Gastrocnemius medialis (tissue), 4 donors: ENCODE measurements at regions not wholly inside any gene's neighbourhood (a gene's known extent, or its start where the extent isn't known, plus 50 kb on each side); places are given as distances from the start of the nearest gene placed in this dataset.

Experiments used
- ATAC-seq, 2 donors: fragments of 150-250 bp; one replicate each; pipeline ENCODE4 v1.9.1; 2016
- DNase-seq, 2 donors: peaks; one replicate each; pipeline ENCODE4 v3.0.0-alpha.2; 2019
- H3K27ac ChIP-seq, 4 donors: fragments of 200-600 bp; sonication (generic); 1 replicate in 1 of 4; 2 replicates in 3 of 4; pipeline ENCODE4 v1.5.1; 2016 to 2018; ENCODE audit warnings: mild to moderate bottlenecking in 2 of 4, moderate library complexity in 1 of 4
- H3K27me3 ChIP-seq, 3 donors: fragments of 200-600 bp; sonication (generic) in 2 of 3; 1 replicate in 1 of 3; 2 replicates in 2 of 3; pipeline versions ENCODE4 v1.5.1 to v1.6.0; 2016 to 2019; ENCODE audit warnings: mild to moderate bottlenecking in 1 of 3, moderate library complexity in 1 of 3
- H3K36me3 ChIP-seq, 2 donors: fragments of 200-600 bp; sonication (generic) in 1 of 2; one replicate each; pipeline ENCODE4 v1.5.1; 2017 to 2018
- H3K4me1 ChIP-seq, 2 donors: fragments of 200-600 bp; sonication (generic) in 1 of 2; one replicate each; pipeline ENCODE4 v1.5.1; 2016 to 2017; ENCODE audit warnings: mild to moderate bottlenecking in 2 of 2
- H3K4me3 ChIP-seq, 4 donors: fragments of 200-600 bp; sonication (generic) in 3 of 4; 1 replicate in 1 of 4; 2 replicates in 3 of 4; pipeline ENCODE4 v1.5.1; 2016 to 2019; ENCODE audit warnings: mild to moderate bottlenecking in 2 of 4
- H3K9me3 ChIP-seq, 3 donors: fragments of 200-600 bp; sonication (generic) in 2 of 3; 1 replicate in 1 of 3; 2 replicates in 2 of 3; pipeline ENCODE4 v1.5.1; 2016 to 2019
- POLR2A ChIP-seq, 2 donors: fragments of 450-650 bp; IDR thresholded peaks; one replicate each; pipeline ENCODE4 v1.6.1; 2017; ENCODE audit warnings: antibody characterized with exemption in 2 of 2, mild to moderate bottlenecking in 2 of 2, moderate library complexity in 2 of 2
- in situ Hi-C, 4 donors: fragments of 200-750 bp; cut with MboI; loops; one replicate each; pipeline versions ENCODE4 v1.15.0 to v1.8.0; 2017; ENCODE audit warnings: low sequenced_read_pairs in 4 of 4
- intact Hi-C: fragments of 100-400 bp; cut with DNase I; formaldehyde crosslinking; loops from one replicate; pipeline ENCODE4 v1.15.1; 2023; ENCODE audit warnings: low total_unique reads
- TF ChIP-seq, protein P1 (sequence below), 5 experiments: fragments of 450-650 bp in 3 of 5; fragments of 200-600 bp in 2 of 5; sonication (generic) in 2 of 5; IDR thresholded peaks in 4 of 5; conservative IDR thresholded peaks in 1 of 5; 1 replicate in 4 of 5; 2 replicates in 1 of 5; pipeline ENCODE4 v1.5.1; 2016 to 2019; ENCODE audit warnings: antibody characterized with exemption in 5 of 5, mild to moderate bottlenecking in 3 of 5, moderate library complexity in 3 of 5

DNA sequence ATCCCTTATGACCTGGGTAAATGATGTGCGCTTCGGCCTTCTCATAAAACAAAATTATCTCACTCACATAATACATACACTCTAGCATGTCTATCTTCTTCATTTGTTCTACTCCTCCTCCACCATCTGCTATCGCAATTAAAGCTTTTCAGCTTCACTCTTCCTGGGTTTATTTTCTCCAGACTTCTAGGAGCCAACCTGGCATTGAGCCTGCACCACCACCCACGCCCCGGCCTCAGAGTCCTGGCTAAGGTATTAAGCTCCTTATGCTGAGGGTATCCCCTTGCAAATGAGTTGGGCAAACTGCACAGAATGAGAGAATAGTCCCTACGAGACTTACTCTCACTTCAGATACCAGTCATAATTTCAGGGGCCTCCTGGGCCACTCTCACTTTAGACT is 236.1 kb upstream of the CDH12 start:
- Histone ChIP-seq H3K4me3 (no peak overlapping the region), H3K36me3 (no peaks in the 10 kb centered on the region), H3K9me3 (no peaks in the 10 kb centered on the region), H3K27me3 (no peaks in the 10 kb centered on the region), H3K27ac (no peak overlapping the region), H3K4me1 (no peaks in the 10 kb centered on the region)
- in situ Hi-C loops (no loop called here), intact Hi-C loops (no loop called here)
- TF ChIP-seq, protein P1, sequence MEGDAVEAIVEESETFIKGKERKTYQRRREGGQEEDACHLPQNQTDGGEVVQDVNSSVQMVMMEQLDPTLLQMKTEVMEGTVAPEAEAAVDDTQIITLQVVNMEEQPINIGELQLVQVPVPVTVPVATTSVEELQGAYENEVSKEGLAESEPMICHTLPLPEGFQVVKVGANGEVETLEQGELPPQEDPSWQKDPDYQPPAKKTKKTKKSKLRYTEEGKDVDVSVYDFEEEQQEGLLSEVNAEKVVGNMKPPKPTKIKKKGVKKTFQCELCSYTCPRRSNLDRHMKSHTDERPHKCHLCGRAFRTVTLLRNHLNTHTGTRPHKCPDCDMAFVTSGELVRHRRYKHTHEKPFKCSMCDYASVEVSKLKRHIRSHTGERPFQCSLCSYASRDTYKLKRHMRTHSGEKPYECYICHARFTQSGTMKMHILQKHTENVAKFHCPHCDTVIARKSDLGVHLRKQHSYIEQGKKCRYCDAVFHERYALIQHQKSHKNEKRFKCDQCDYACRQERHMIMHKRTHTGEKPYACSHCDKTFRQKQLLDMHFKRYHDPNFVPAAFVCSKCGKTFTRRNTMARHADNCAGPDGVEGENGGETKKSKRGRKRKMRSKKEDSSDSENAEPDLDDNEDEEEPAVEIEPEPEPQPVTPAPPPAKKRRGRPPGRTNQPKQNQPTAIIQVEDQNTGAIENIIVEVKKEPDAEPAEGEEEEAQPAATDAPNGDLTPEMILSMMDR (IDR thresholded peaks at IDR 0.05 in 4 of 5, conservative IDR thresholded peaks at IDR 0.05 in 1 of 5): no peak
- ATAC-seq: no peak
- DNase-seq: no peak

DNA sequence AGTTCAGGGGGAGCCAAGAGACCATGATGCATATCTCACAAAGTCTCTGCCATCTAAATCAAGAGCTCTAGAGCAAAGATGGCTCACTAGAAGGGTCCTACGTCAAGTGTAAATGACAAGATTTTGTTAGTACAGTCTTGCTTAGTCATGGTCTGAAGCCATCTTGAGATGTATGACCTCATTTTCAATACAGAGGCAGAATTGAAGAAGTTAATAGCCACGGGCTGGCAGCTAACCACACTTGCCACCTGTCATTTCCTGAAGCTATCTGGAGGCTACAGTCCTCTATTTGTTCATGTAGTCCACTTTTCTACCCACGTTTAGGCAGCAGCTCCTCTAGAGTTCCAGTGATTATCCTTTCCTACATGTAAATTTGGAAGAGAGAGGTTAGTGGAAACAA is 231.7 kb upstream of the CDH12 start:
- no peaks in the 10 kb centered on the region for H3K4me1 ChIP-seq
- H3K9me3 ChIP-seq: no peaks in the 10 kb centered on the region
- TF ChIP-seq, protein P1 (IDR thresholded peaks at IDR 0.05 in 4 of 5, conservative IDR thresholded peaks at IDR 0.05 in 1 of 5): no peak
- TF ChIP-seq POLR2A (IDR thresholded peaks at IDR 0.05): no peak
- DNase-seq: no peak
- in situ Hi-C loops: no loop called here
- ATAC-seq: no peak
- no peaks in the 10 kb centered on the region for H3K27me3 ChIP-seq
- no peak overlapping the region for H3K27ac ChIP-seq
- intact Hi-C loops: no loop called here
- H3K4me3 ChIP-seq: no peak overlapping the region
- H3K36me3 ChIP-seq: no peaks in the 10 kb centered on the region

DNA sequence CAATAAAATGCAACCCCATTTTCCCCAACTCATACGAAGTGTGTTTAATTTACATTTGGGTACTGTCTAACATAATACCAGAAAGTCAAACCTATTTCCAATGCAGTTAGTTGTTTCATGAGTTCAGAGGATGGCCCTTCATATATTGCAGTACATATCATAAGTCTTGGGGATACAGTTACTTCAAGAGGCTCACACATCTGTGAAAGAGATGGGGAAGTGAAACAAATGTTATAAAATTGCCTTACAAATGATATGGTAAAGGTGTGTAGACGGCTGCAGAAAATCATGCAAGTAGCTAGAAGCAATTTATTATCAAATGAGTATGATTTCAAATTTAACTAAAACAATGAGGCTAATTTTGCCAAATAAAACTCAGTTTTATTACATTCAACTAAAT is 219.0 kb upstream of the CDH12 start:
- in situ Hi-C loops (no loop called here), intact Hi-C loops (no loop called here)
- H3K9me3 ChIP-seq: no peaks in the 10 kb centered on the region
- H3K4me3 ChIP-seq: no peak overlapping the region
- TF ChIP-seq, protein P1 (IDR thresholded peaks at IDR 0.05 in 4 of 5, conservative IDR thresholded peaks at IDR 0.05 in 1 of 5): no peak
- TF ChIP-seq POLR2A (IDR thresholded peaks at IDR 0.05): no peak
- ATAC-seq (no peak), DNase-seq (no peak)
- H3K36me3 ChIP-seq: no peaks in the 10 kb centered on the region
- H3K27ac ChIP-seq: no peak overlapping the region
- no peaks in the 10 kb centered on the region for H3K4me1 ChIP-seq
- H3K27me3 ChIP-seq: no peaks in the 10 kb centered on the region

DNA sequence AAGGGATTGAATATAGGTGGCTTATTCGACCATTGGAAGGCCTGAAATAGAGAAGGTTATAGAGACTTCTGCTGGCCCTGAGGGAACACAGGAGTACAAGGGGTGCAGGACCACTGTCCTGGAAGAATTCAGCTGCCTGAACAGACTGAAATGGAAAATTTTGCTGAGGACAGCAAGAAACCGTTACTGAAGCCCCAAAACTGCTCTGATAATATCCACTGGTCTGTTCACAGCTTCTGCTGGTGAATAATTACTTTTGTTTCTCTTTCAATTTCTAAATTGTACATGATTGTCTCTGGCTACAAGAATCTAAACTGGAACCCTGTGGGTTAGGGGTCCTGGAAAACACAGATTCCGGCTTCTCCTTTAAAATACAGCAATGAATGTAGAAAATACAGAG is 218.5 kb upstream of the CDH12 start:
- Histone ChIP-seq H3K27ac (no peak overlapping the region), H3K4me1 (no peaks in the 10 kb centered on the region), H3K27me3 (no peaks in the 10 kb centered on the region), H3K36me3 (no peaks in the 10 kb centered on the region), H3K9me3 (no peaks in the 10 kb centered on the region), H3K4me3 (no peak overlapping the region)
- intact Hi-C loops: no loop called here
- TF ChIP-seq, protein P1 (IDR thresholded peaks at IDR 0.05 in 4 of 5, conservative IDR thresholded peaks at IDR 0.05 in 1 of 5): no peak
- no peak for TF ChIP-seq POLR2A (IDR thresholded peaks at IDR 0.05)
- in situ Hi-C loops: no loop called here
- DNase-seq (no peak), ATAC-seq (no peak)

DNA sequence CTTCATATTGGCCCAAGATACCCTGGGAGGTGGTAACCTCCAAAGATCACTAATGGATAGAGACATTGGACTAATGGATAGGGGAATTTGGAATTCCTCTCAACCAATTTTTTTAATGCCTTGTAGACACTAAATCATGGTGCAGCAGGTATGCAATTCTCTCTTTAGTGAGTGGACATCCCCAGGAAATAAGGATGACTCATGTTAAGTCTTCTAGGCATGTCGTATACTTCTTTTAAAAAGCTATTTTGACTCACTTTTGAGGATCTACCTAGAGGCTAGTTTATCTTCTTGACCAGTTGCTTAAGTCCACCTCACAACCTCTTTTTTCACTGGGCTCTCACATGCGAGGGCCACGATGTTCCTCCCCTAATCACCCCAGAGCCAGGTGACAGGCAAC is 211.6 kb upstream of the CDH12 start:
- no peaks in the 10 kb centered on the region for H3K4me1 ChIP-seq
- no peak overlapping the region for H3K4me3 ChIP-seq
- no peak for ATAC-seq
- H3K27me3 ChIP-seq: no peaks in the 10 kb centered on the region
- in situ Hi-C loops: no loop called here
- no peaks in the 10 kb centered on the region for H3K9me3 ChIP-seq
- intact Hi-C loops: no loop called here
- H3K36me3 ChIP-seq: no peaks in the 10 kb centered on the region
- TF ChIP-seq POLR2A (IDR thresholded peaks at IDR 0.05): no peak
- TF ChIP-seq, protein P1 (IDR thresholded peaks at IDR 0.05 in 4 of 5, conservative IDR thresholded peaks at IDR 0.05 in 1 of 5): no peak
- no peak for DNase-seq
- H3K27ac ChIP-seq: no peak overlapping the region
